ENCODE measurements at regions not wholly inside any gene's neighbourhood (a gene's known extent, or its start where the extent isn't known, plus 50 kb on each side); places are given as distances from the start of the nearest gene placed in this dataset.

DNA sequence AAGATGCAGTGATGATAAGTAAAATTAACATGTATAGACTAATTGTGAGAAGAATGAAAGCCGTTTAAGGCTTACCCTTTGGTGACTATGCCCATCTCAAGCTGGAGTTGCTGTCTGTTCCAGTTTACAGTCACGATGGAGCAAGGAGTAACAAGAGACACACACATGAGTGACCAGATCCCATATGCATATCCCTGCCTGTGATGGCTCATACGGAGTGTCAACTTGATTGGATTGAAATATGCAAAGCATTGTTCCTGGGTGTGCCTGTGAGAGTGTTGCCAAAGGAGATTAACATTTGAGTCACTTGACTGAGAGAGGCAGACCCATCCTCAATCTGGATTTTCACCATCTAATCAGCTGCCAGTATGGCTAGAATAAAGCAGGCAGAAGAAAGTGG lies 786.8 kb downstream of the FAM181B start:
- in situ Hi-C loops (cut with HindIII; ENCODE audit: low pct_ligation_motif_present, low sequenced_read_pairs) = no loop called here
- TF ChIP-seq, protein P1, sequence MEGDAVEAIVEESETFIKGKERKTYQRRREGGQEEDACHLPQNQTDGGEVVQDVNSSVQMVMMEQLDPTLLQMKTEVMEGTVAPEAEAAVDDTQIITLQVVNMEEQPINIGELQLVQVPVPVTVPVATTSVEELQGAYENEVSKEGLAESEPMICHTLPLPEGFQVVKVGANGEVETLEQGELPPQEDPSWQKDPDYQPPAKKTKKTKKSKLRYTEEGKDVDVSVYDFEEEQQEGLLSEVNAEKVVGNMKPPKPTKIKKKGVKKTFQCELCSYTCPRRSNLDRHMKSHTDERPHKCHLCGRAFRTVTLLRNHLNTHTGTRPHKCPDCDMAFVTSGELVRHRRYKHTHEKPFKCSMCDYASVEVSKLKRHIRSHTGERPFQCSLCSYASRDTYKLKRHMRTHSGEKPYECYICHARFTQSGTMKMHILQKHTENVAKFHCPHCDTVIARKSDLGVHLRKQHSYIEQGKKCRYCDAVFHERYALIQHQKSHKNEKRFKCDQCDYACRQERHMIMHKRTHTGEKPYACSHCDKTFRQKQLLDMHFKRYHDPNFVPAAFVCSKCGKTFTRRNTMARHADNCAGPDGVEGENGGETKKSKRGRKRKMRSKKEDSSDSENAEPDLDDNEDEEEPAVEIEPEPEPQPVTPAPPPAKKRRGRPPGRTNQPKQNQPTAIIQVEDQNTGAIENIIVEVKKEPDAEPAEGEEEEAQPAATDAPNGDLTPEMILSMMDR (IDR thresholded peaks at IDR 0.05; ENCODE audit: low read depth, low read length, missing control alignments) = no peak
- DNase-seq = no peak
- Histone ChIP-seq H3K4me3 (ENCODE audit: low read depth, low read length) (no peak overlapping the region), H3K36me3 (replicated peaks) (no peaks in the 10 kb centered on the region), H3K27ac (no peak overlapping the region), H3K27me3 (replicated peaks) (no peaks in the 10 kb centered on the region)

GRCh38 chr11:81942646-81943045 lies 791.0 kb downstream of the FAM181B start:
- TF ChIP-seq, protein P1 (IDR thresholded peaks at IDR 0.05; ENCODE audit: low read depth, low read length, missing control alignments) = no peak
- no peak for DNase-seq
- in situ Hi-C loops (cut with HindIII; ENCODE audit: low pct_ligation_motif_present, low sequenced_read_pairs) = no loop called here

DNA sequence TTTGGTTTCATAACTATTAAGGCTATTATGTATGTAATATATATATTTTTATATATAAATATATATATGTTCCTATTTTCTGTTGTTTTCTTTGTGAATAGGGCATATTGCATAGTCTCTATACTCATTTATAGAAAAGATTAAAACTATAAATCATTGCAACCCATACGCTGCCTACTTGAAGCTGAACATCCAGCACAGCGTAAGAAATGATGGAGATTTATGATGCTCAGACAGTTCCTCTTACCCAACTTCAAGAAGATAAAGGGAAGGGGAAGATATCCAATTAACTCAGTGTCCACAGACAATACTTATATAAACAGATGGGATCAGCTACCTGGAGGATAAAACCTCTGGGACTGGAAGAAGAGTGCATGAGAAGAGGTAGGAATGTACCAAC lies 791.7 kb downstream of the FAM181B start:
- no peak overlapping the region for H3K27ac ChIP-seq
- no peaks in the 10 kb centered on the region for H3K36me3 ChIP-seq (replicated peaks)
- DNase-seq = no peak
- TF ChIP-seq, protein P1 (IDR thresholded peaks at IDR 0.05; ENCODE audit: low read depth, low read length, missing control alignments) = no peak
- in situ Hi-C loops (cut with HindIII; ENCODE audit: low pct_ligation_motif_present, low sequenced_read_pairs) = no loop called here
- no peaks in the 10 kb centered on the region for H3K27me3 ChIP-seq (replicated peaks)
- no peak overlapping the region for H3K4me3 ChIP-seq (ENCODE audit: low read depth, low read length)

More at GRCh38 chr11:81942646-81943045, 791.0 kb downstream of the FAM181B start:
- Histone ChIP-seq H3K36me3 (replicated peaks) (no peaks in the 10 kb centered on the region), H3K27ac (no peak overlapping the region), H3K4me3 (ENCODE audit: low read depth, low read length) (no peak overlapping the region), H3K27me3 (replicated peaks) (no peaks in the 10 kb centered on the region)

DNA sequence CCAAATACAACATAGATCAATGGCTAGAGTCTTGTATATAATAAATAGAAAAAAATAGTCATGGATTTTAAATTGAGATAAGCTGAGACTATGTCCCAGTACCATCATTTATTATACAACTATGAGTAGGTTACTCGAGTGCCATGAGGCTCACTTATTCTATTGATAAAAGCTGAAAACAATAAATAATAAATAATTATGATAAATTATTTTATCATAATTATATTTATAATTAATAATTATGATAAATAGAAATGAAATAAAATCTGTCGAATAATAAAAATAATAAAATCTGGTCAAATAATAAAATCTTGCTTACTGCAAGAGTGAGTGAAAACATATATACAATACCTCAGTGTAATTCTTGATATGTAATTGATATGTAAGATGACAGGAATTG lies 801.4 kb downstream of the FAM181B start:
- TF ChIP-seq, protein P1 (IDR thresholded peaks at IDR 0.05; ENCODE audit: low read depth, low read length, missing control alignments) = no peak
- Histone ChIP-seq H3K27ac (no peak overlapping the region), H3K4me3 (ENCODE audit: low read depth, low read length) (no peak overlapping the region), H3K27me3 (replicated peaks) (no peaks in the 10 kb centered on the region), H3K36me3 (replicated peaks) (no peaks in the 10 kb centered on the region)
- in situ Hi-C loops (cut with HindIII; ENCODE audit: low pct_ligation_motif_present, low sequenced_read_pairs) = no loop called here
- DNase-seq = no peak

- Histone ChIP-seq H3K4me3 (ENCODE audit: low read depth, low read length) (no peak overlapping the region), H3K27ac (no peak overlapping the region), H3K27me3 (replicated peaks) (no peaks in the 10 kb centered on the region), H3K36me3 (replicated peaks) (no peaks in the 10 kb centered on the region)
- TF ChIP-seq, protein P1 (IDR thresholded peaks at IDR 0.05; ENCODE audit: low read depth, low read length, missing control alignments) = no peak
- DNase-seq = no peak
- in situ Hi-C loops (cut with HindIII; ENCODE audit: low pct_ligation_motif_present, low sequenced_read_pairs) = no loop called here
Measured at GRCh38 chr11:81920205-81920604, 813.5 kb downstream of the FAM181B start.

DNA sequence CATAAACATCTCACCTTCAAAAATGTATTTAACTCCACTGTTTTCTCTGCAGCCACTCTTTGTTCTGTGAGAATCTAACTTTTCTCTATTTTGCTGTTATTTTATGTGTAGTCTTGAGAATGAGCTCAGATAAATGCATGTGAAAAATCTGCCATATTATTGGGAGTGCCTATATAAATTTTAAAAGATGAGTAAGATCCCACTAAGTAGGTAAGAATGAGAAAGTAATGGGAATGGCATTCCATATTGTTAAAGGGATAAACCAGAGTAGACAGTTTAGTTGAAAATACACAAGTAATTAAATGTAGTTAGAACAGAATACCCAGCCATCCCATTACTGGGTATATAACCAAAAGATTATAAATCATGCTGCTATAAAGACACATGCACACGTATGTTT lies 817.2 kb downstream of the FAM181B start:
- Histone ChIP-seq H3K4me3 (ENCODE audit: low read depth, low read length) (no peak overlapping the region), H3K27me3 (replicated peaks) (no peaks in the 10 kb centered on the region), H3K27ac (no peak overlapping the region), H3K36me3 (replicated peaks) (no peaks in the 10 kb centered on the region)
- TF ChIP-seq, protein P1 (IDR thresholded peaks at IDR 0.05; ENCODE audit: low read depth, low read length, missing control alignments) = no peak
- in situ Hi-C loops (cut with HindIII; ENCODE audit: low pct_ligation_motif_present, low sequenced_read_pairs) = no loop called here
- no peak for DNase-seq

Measured in brain microvascular endothelial cell (primary cell).